GM23338 (cell line): ENCODE measurements at regions not wholly inside any gene's neighbourhood (a gene's known extent, or its start where the extent isn't known, plus 50 kb on each side); places are given as distances from the start of the nearest gene placed in this dataset.

Source experiments
- ATAC-seq: fragments of 200-7000 bp; cut with Tn5 transposase; 3 replicates; pipeline ENCODE4 v1.9.1; 2020
- DNase-seq: peaks from one replicate; pipeline ENCODE4 v3.0.0-alpha.2; 2015; ENCODE audit warnings: low spot score
- H2AFZ ChIP-seq: fragments of 200-600 bp; sonication (generic); 2 replicates; pipeline ENCODE4 v1.8.0; 2016; ENCODE audit warnings: antibody characterized with exemption, mild to moderate bottlenecking, moderate library complexity
- H3F3A ChIP-seq: fragments of 200-600 bp; sonication (generic); replicated peaks from 2 replicates; pipeline ENCODE4 v1.8.0; 2017; ENCODE audit warnings: antibody characterized with exemption, mixed run types, low read depth
- H3K27ac ChIP-seq: fragments of 200-600 bp; sonication (generic); 2 replicates; pipeline ENCODE4 v1.6.1; 2016; ENCODE audit warnings: low read depth
- H3K27me3 ChIP-seq: fragments of 200-600 bp; sonication (generic); 2 replicates; pipeline ENCODE4 v1.8.0; 2016; ENCODE audit warnings: mild to moderate bottlenecking, mixed run types, moderate library complexity; ENCODE audit not compliant: insufficient read depth
- H3K36me3 ChIP-seq: fragments of 200-600 bp; sonication (generic); 2 replicates; pipeline ENCODE4 v1.8.0; 2016; ENCODE audit warnings: mild to moderate bottlenecking; ENCODE audit not compliant: insufficient read depth
- H3K4me1 ChIP-seq: fragments of 200-600 bp; sonication (generic); 2 replicates; pipeline ENCODE4 v1.8.0; 2016; ENCODE audit warnings: mild to moderate bottlenecking, moderate library complexity; ENCODE audit not compliant: insufficient read depth
- H3K4me2 ChIP-seq: fragments of 200-600 bp; sonication (generic); 2 replicates; pipeline ENCODE4 v1.7.1; 2017; ENCODE audit warnings: mixed run types
- H3K4me3 ChIP-seq: fragments of 200-600 bp; sonication (generic); 2 replicates; pipeline ENCODE4 v1.6.1; 2016; ENCODE audit warnings: mixed run types
- H3K79me2 ChIP-seq: fragments of 200-600 bp; sonication (generic); replicated peaks from 2 replicates; pipeline ENCODE4 v1.8.0; 2017; ENCODE audit warnings: mild to moderate bottlenecking; ENCODE audit not compliant: insufficient read depth
- H3K9me2 ChIP-seq: fragments of 200-600 bp; sonication (generic); 2 replicates; pipeline ENCODE4 v1.8.0; 2017; ENCODE audit not compliant: insufficient read depth
- H4K20me1 ChIP-seq: fragments of 200-600 bp; sonication (generic); replicated peaks from 2 replicates; pipeline ENCODE4 v1.8.0; 2017; ENCODE audit warnings: mild to moderate bottlenecking; ENCODE audit not compliant: insufficient read depth
- H3K27ac Mint-ChIP-seq: 2 replicates; pipeline ENCODE4 v1.8.0; 2020; ENCODE audit warnings: inconsistent platforms, mild to moderate bottlenecking, moderate library complexity, mixed read lengths
- H3K27me3 Mint-ChIP-seq: 3 replicates; pipeline ENCODE4 v1.8.0; 2022; ENCODE audit warnings: low read depth, mild to moderate bottlenecking, moderate library complexity, mixed read lengths, inconsistent platforms; ENCODE audit not compliant: insufficient read depth, poor library complexity
- H3K36me3 Mint-ChIP-seq: 3 replicates; pipeline ENCODE4 v1.8.0; 2021; ENCODE audit warnings: low read depth, mild to moderate bottlenecking, inconsistent platforms, moderate library complexity, mixed read lengths
- H3K4me1 Mint-ChIP-seq: 3 replicates; pipeline ENCODE4 v1.8.0; 2020; ENCODE audit warnings: mild to moderate bottlenecking, inconsistent platforms, mixed read lengths
- H3K4me3 Mint-ChIP-seq: 3 replicates; pipeline ENCODE4 v1.8.0; 2021; ENCODE audit warnings: moderate library complexity, mild to moderate bottlenecking, inconsistent platforms, mixed read lengths
- H3K9me3 Mint-ChIP-seq: 3 replicates; pipeline ENCODE4 v1.8.0; 2020; ENCODE audit warnings: moderate library complexity, mild to moderate bottlenecking, inconsistent platforms, mixed read lengths
- CTCF ChIP-seq, 2 experiments: fragments of 200-600 bp in 1 of 2; sonication (generic) in 1 of 2; conservative IDR thresholded peaks; 2 replicates each; pipeline versions ENCODE4 v1.5.1 to v1.6.1; 2016 to 2017; ENCODE audit warnings: antibody characterized with exemption in 2 of 2, low read depth in 2 of 2, mild to moderate bottlenecking in 2 of 2, moderate library complexity in 1 of 2
- ETS1 ChIP-seq: IDR thresholded peaks from 2 replicates; pipeline ENCODE4 v1.6.1; 2016; ENCODE audit warnings: antibody characterized with exemption
- EZH2 ChIP-seq: fragments of 200-600 bp; sonication (generic); IDR thresholded peaks from one replicate; pipeline ENCODE4 v1.8.0; 2017; ENCODE audit warnings: antibody characterized with exemption, mild to moderate bottlenecking, low read depth; ENCODE audit not compliant: unreplicated experiment
- EZH2phosphoT487 ChIP-seq: fragments of 200-600 bp; sonication (generic); IDR thresholded peaks from one replicate; pipeline ENCODE4 v1.8.1; 2018; ENCODE audit warnings: antibody characterized with exemption; ENCODE audit not compliant: unreplicated experiment
- NANOG ChIP-seq: IDR thresholded peaks from 2 replicates; pipeline ENCODE4 v1.6.1; 2016; ENCODE audit warnings: antibody characterized with exemption, borderline replicate concordance
- POLR2AphosphoS5 ChIP-seq: IDR thresholded peaks from 2 replicates; pipeline ENCODE4 v1.6.1; 2016; ENCODE audit warnings: antibody characterized with exemption, low read depth
- STAT1 ChIP-seq: IDR thresholded peaks from one replicate; pipeline ENCODE4 v1.6.1; 2016; ENCODE audit warnings: antibody characterized with exemption; ENCODE audit not compliant: unreplicated experiment
- ZNF114 ChIP-seq: fragments of 250-450 bp; sonication (Bioruptor Pico); IDR thresholded peaks from 2 replicates; pipeline ENCODE4 v1.5.0; 2020; ENCODE audit warnings: mild to moderate bottlenecking, moderate library complexity
- ZNF331 ChIP-seq: fragments of 250-450 bp; sonication (Bioruptor Pico); IDR thresholded peaks from 2 replicates; pipeline ENCODE4 v1.5.0; 2020; ENCODE audit warnings: low read depth, mild to moderate bottlenecking, moderate library complexity
- TF ChIP-seq, protein P1 (sequence below): fragments of 250-450 bp; sonication (Bioruptor Pico); IDR thresholded peaks from 2 replicates; pipeline ENCODE4 v1.5.0; 2020; ENCODE audit warnings: mild to moderate bottlenecking, moderate library complexity

DNA sequence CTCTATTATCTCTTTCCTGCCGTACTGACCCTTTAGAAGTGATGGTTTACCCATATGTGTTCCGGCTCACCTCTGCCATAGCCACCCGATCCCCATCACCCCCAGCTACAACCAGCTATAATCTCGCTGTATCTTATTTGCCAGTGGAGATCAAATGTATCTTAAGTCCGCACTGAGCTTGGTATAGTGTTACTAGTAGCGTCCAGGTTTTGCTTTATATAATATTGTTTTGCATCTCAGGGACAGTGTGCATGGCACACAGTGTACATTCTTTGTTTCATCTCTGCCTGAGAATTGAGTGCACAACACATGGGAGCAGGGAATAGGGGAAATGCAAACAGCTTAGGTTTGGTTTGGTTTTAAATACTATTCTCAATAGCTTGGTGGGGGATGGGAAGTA lies 135.8 kb upstream of the SNX2 start:
- no peaks in the 10 kb centered on the region for H3K79me2 ChIP-seq
- H3K4me1 Mint-ChIP-seq = peaks cover 11% of the 10 kb centered on the region; the same call in 2 of the 3 replicates
- H2AFZ ChIP-seq = peak overlapping the region; percentile 0; the same call in 1 of the 2 replicates
- H3K4me3 Mint-ChIP-seq = no peak overlapping the region
- H3K36me3 Mint-ChIP-seq = peaks cover 17% of the 10 kb centered on the region
- no peak overlapping the region for H3K27ac ChIP-seq
- peaks cover 31% of the 10 kb centered on the region for H3K9me3 Mint-ChIP-seq
- H3K4me1 ChIP-seq = 0 out of 2 replicates have a peak, but pooled peaks cover 6% of the 10 kb centered on the region
- 0 out of 2 replicates have a peak overlapping the region, but pooled peaks have one; percentile 3 for H3K4me2 ChIP-seq
- H3K9me2 ChIP-seq = no peaks in the 10 kb centered on the region
- no peak overlapping the region for H3K4me3 ChIP-seq
- H4K20me1 ChIP-seq = no peaks in the 10 kb centered on the region
- no peaks in the 10 kb centered on the region for H3K27me3 ChIP-seq
- TF ChIP-seq POLR2AphosphoS5 (no peak), ETS1 (no peak)
- no peak overlapping the region for H3K27ac Mint-ChIP-seq
- ATAC-seq (no peak), DNase-seq (no peak)
- H3K36me3 ChIP-seq = no peaks in the 10 kb centered on the region
- no peaks in the 10 kb centered on the region for H3K27me3 Mint-ChIP-seq
- no peaks in the 10 kb centered on the region for H3F3A ChIP-seq

DNA sequence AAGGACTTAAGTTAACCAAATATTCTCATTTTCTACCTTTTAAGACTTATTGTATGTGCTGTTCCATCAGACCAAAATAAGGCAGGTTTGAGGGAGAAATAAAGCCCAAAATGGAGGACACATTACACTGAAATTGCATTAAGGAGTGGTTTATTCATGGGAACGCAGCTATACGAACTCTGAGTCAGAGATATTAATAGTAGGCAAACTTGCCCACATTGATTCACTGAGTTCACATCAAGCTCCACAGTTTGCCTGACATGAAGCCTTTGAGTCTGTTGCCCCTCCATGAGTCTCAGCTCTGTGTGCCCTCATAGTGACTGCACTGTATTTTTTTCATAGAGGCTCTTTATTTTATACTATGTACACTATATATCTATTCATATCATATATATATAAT lies 135.0 kb upstream of the SNX2 start:
- Histone ChIP-seq H3K27me3 (no peaks in the 10 kb centered on the region), H3K4me3 (no peak overlapping the region), H3K4me1 (0 out of 2 replicates have a peak, but pooled peaks cover 6% of the 10 kb centered on the region), H2AFZ (no peak overlapping the region), H3K79me2 (no peaks in the 10 kb centered on the region), H3K36me3 (no peaks in the 10 kb centered on the region), H3K27ac (no peak overlapping the region), H3K4me2 (0 out of 2 replicates have a peak overlapping the region, but pooled peaks have one; percentile 3), H3K9me2 (no peaks in the 10 kb centered on the region), H4K20me1 (no peaks in the 10 kb centered on the region), H3F3A (no peaks in the 10 kb centered on the region)
- no peak for ATAC-seq
- no peaks in the 10 kb centered on the region for H3K27me3 Mint-ChIP-seq
- DNase-seq = no peak
- H3K4me3 Mint-ChIP-seq = no peak overlapping the region
- peaks cover 30% of the 10 kb centered on the region for H3K9me3 Mint-ChIP-seq
- peaks cover 11% of the 10 kb centered on the region; the same call in 2 of the 3 replicates for H3K4me1 Mint-ChIP-seq
- H3K27ac Mint-ChIP-seq = peak overlapping the region; percentile 3; the same call in 1 of the 2 replicates
- H3K36me3 Mint-ChIP-seq = peaks cover 17% of the 10 kb centered on the region
- TF ChIP-seq EZH2phosphoT487 = no peak
- TF ChIP-seq ZNF331 (CRISPR knock-in tag) = no peak
- no peak for TF ChIP-seq ETS1
- TF ChIP-seq STAT1 = no peak
- no peak for TF ChIP-seq ZNF114 (CRISPR knock-in tag)
- TF ChIP-seq EZH2 = no peak
- no peak for TF ChIP-seq CTCF (conservative IDR thresholded peaks at IDR 0.05; ENCODE audit: low read depth in 2 of 2)
- no peak for TF ChIP-seq NANOG
- TF ChIP-seq, protein P1, sequence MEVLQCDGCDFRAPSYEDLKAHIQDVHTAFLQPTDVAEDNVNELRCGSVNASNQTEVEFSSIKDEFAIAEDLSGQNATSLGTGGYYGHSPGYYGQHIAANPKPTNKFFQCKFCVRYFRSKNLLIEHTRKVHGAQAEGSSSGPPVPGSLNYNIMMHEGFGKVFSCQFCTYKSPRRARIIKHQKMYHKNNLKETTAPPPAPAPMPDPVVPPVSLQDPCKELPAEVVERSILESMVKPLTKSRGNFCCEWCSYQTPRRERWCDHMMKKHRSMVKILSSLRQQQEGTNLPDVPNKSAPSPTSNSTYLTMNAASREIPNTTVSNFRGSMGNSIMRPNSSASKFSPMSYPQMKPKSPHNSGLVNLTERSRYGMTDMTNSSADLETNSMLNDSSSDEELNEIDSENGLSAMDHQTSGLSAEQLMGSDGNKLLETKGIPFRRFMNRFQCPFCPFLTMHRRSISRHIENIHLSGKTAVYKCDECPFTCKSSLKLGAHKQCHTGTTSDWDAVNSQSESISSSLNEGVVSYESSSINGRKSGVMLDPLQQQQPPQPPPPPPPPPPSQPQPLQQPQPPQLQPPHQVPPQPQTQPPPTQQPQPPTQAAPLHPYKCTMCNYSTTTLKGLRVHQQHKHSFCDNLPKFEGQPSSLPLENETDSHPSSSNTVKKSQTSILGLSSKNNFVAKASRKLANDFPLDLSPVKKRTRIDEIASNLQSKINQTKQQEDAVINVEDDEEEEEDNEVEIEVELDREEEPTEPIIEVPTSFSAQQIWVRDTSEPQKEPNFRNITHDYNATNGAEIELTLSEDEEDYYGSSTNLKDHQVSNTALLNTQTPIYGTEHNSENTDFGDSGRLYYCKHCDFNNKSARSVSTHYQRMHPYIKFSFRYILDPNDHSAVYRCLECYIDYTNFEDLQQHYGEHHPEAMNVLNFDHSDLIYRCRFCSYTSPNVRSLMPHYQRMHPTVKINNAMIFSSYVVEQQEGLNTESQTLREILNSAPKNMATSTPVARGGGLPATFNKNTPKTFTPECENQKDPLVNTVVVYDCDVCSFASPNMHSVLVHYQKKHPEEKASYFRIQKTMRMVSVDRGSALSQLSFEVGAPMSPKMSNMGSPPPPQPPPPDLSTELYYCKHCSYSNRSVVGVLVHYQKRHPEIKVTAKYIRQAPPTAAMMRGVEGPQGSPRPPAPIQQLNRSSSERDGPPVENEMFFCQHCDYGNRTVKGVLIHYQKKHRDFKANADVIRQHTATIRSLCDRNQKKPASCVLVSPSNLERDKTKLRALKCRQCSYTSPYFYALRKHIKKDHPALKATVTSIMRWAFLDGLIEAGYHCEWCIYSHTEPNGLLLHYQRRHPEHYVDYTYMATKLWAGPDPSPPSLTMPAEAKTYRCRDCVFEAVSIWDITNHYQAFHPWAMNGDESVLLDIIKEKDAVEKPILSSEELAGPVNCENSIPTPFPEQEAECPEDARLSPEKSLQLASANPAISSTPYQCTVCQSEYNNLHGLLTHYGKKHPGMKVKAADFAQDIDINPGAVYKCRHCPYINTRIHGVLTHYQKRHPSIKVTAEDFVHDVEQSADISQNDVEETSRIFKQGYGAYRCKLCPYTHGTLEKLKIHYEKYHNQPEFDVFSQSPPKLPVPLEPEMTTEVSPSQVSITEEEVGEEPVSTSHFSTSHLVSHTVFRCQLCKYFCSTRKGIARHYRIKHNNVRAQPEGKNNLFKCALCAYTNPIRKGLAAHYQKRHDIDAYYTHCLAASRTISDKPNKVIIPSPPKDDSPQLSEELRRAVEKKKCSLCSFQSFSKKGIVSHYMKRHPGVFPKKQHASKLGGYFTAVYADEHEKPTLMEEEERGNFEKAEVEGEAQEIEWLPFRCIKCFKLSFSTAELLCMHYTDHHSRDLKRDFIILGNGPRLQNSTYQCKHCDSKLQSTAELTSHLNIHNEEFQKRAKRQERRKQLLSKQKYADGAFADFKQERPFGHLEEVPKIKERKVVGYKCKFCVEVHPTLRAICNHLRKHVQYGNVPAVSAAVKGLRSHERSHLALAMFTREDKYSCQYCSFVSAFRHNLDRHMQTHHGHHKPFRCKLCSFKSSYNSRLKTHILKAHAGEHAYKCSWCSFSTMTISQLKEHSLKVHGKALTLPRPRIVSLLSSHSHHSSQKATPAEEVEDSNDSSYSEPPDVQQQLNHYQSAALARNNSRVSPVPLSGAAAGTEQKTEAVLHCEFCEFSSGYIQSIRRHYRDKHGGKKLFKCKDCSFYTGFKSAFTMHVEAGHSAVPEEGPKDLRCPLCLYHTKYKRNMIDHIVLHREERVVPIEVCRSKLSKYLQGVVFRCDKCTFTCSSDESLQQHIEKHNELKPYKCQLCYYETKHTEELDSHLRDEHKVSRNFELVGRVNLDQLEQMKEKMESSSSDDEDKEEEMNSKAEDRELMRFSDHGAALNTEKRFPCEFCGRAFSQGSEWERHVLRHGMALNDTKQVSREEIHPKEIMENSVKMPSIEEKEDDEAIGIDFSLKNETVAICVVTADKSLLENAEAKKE (CRISPR knock-in tag) = no peak
